ENCODE measurements at regions not wholly inside any gene's neighbourhood (a gene's known extent, or its start where the extent isn't known, plus 50 kb on each side); places are given as distances from the start of the nearest gene placed in this dataset.

DNA sequence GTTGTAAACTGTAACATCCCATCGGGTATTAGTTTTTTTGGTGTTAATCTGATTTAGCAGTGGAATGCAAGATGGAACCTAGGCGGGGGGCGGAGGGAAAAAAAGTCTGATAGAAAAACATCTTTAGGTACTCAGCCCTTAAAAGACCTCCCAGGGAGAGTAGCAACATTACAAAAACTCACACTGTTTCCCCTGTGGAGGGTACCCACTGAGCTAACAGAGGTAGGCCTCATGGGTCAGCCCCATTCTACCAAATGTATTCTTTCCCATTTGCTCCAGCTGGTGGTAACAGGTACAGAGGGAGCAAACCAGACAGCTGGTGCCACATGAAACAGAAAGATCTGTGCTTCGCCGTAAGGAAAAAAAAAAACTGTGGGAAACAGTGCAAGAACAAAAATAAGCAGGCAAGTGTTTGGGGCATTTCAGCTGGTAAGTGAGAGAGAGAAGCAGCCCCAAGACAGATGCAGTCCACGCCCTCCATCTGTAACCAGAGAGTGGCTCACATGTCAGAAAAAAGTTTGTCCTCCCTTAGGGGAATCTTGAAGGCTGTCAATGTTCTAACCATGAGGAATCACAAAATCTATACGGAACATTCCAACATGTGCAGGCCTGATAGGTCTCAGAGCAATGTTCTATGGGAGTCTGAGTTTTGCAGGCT, 65.3 kb downstream of the HOXA1 start:
- no peak for TF ChIP-seq SP1 (CRISPR knock-in tag; conservative IDR thresholded peaks at IDR 0.05)
- no peak for TF ChIP-seq JUN (CRISPR knock-in tag; IDR thresholded peaks at IDR 0.05)
- TF ChIP-seq, protein P1, sequence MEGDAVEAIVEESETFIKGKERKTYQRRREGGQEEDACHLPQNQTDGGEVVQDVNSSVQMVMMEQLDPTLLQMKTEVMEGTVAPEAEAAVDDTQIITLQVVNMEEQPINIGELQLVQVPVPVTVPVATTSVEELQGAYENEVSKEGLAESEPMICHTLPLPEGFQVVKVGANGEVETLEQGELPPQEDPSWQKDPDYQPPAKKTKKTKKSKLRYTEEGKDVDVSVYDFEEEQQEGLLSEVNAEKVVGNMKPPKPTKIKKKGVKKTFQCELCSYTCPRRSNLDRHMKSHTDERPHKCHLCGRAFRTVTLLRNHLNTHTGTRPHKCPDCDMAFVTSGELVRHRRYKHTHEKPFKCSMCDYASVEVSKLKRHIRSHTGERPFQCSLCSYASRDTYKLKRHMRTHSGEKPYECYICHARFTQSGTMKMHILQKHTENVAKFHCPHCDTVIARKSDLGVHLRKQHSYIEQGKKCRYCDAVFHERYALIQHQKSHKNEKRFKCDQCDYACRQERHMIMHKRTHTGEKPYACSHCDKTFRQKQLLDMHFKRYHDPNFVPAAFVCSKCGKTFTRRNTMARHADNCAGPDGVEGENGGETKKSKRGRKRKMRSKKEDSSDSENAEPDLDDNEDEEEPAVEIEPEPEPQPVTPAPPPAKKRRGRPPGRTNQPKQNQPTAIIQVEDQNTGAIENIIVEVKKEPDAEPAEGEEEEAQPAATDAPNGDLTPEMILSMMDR (IDR thresholded peaks at IDR 0.05): no peak
- no peak for TF ChIP-seq CREM (CRISPR knock-in tag; IDR thresholded peaks at IDR 0.05)
- no peak for TF ChIP-seq ZNF281 (CRISPR knock-in tag; IDR thresholded peaks at IDR 0.05)
- TF ChIP-seq, protein P2, sequence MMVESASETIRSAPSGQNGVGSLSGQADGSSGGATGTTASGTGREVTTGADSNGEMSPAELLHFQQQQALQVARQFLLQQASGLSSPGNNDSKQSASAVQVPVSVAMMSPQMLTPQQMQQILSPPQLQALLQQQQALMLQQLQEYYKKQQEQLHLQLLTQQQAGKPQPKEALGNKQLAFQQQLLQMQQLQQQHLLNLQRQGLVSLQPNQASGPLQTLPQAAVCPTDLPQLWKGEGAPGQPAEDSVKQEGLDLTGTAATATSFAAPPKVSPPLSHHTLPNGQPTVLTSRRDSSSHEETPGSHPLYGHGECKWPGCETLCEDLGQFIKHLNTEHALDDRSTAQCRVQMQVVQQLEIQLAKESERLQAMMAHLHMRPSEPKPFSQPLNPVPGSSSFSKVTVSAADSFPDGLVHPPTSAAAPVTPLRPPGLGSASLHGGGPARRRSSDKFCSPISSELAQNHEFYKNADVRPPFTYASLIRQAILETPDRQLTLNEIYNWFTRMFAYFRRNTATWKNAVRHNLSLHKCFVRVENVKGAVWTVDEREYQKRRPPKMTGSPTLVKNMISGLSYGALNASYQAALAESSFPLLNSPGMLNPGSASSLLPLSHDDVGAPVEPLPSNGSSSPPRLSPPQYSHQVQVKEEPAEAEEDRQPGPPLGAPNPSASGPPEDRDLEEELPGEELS (CRISPR knock-in tag; IDR thresholded peaks at IDR 0.05): no peak
